ENCODE measurements at regions not wholly inside any gene's neighbourhood (a gene's known extent, or its start where the extent isn't known, plus 50 kb on each side); places are given as distances from the start of the nearest gene placed in this dataset.

GRCh38 chr13:40355126-40355724, 311.2 kb downstream of the FOXO1 start:
- no peak for TF ChIP-seq CTCF (conservative IDR thresholded peaks at IDR 0.05; ENCODE audit: low read depth in 2 of 2)
- TF ChIP-seq ZNF462 (CRISPR knock-in tag; IDR thresholded peaks at IDR 0.05) = no peak
- TF ChIP-seq EZH2 (IDR thresholded peaks at IDR 0.05; ENCODE audit: low read depth, unreplicated experiment) = no peak
- no peak for TF ChIP-seq NANOG (IDR thresholded peaks at IDR 0.05; ENCODE audit: borderline replicate concordance)
- no peak for TF ChIP-seq POLR2AphosphoS5 (IDR thresholded peaks at IDR 0.05; ENCODE audit: low read depth)
- no peak for TF ChIP-seq EZH2phosphoT487 (IDR thresholded peaks at IDR 0.05; ENCODE audit: unreplicated experiment)
- no peak for TF ChIP-seq JUNB (IDR thresholded peaks at IDR 0.05; ENCODE audit: unreplicated experiment)
- no peak for TF ChIP-seq REST (IDR thresholded peaks at IDR 0.05; ENCODE audit: unreplicated experiment)
- TF ChIP-seq CREB1 (CRISPR knock-in tag; IDR thresholded peaks at IDR 0.05; ENCODE audit: low read depth) = no peak
- no peak for TF ChIP-seq ZNF114 (CRISPR knock-in tag; IDR thresholded peaks at IDR 0.05)
- TF ChIP-seq ETS1 (IDR thresholded peaks at IDR 0.05) = no peak
- no peak for TF ChIP-seq ZNF331 (CRISPR knock-in tag; IDR thresholded peaks at IDR 0.05; ENCODE audit: low read depth)

Measured in GM23338 (cell line).